HCT116 (cell line): ENCODE measurements at regions not wholly inside any gene's neighbourhood (a gene's known extent, or its start where the extent isn't known, plus 50 kb on each side); places are given as distances from the start of the nearest gene placed in this dataset.

Source experiments
- ATAC-seq: fragments of 200-7000 bp; cut with Tn5 transposase; 2 replicates; pipeline ENCODE4 v1.9.1; 2020; ENCODE audit warnings: mild to moderate bottlenecking, moderate library complexity
- BruUV-seq: library from RNA; stranded (reverse); fragments of 400-500 nt; replicated peaks from 2 replicates; lab custom pipeline; 2021; lab: Mats Ljungman, UMichigan
- CTCF ChIA-PET: fragments of 300-600 bp; sonication (Branson Sonifier 250); formaldehyde crosslinking; loops from one replicate; lab custom pipeline; 2021; ENCODE audit warnings: antibody characterized with exemption; lab: Charles Lee
- POLR2A ChIA-PET: fragments of 300-600, 350-600 bp; sonication (Branson Sonifier 250); formaldehyde crosslinking; loops from one replicate; lab custom pipeline; 2021; ENCODE audit warnings: antibody characterized with exemption; lab: Charles Lee
- RAD21 ChIA-PET, 2 experiments: fragments of 300-600 bp; sonication (Branson Sonifier 250); formaldehyde crosslinking; loops; one replicate each; lab custom pipeline; 2023; ENCODE audit warnings: low total read pairs in 2 of 2; ENCODE audit not compliant: uncharacterized antibody in 2 of 2, unreplicated experiment in 2 of 2, low non-redundant PET in 1 of 2; lab: Charles Lee
- DNase-seq: peaks from one replicate; pipeline ENCODE4 v3.0.0-alpha.2; 2010; ENCODE audit warnings: low read depth, low spot score
- H2AFZ ChIP-seq: fragments of 200-600 bp; shearing (Covaris generic), sonication (generic); 2 replicates; pipeline ENCODE4 v1.6.1; 2017; ENCODE audit warnings: low read depth, mixed run types, mixed read lengths, antibody characterized with exemption, low read length; ENCODE audit not compliant: poor library complexity, severe bottlenecking
- H3K27ac ChIP-seq: 2 replicates; pipeline ENCODE4 v1.5.1; 2012; ENCODE audit warnings: low read depth, low read length
- H3K27me3 ChIP-seq: fragments of 200-600 bp; sonication (generic); 2 replicates; pipeline ENCODE4 v1.6.1; 2016; ENCODE audit warnings: mixed run types, low read length, mixed read lengths; ENCODE audit not compliant: insufficient read depth
- H3K36me3 ChIP-seq, 2 experiments: fragments of 200-500 bp in 1 of 2; fragments of 200-600 bp in 1 of 2; sonication (Bioruptor generic) in 1 of 2; sonication (generic) in 1 of 2; 2 replicates each; pipeline versions ENCODE4 v1.5.1 to v1.6.1; 2014 to 2016; ENCODE audit warnings: low read length in 2 of 2, inconsistent platforms in 1 of 2, mixed read lengths in 1 of 2, mixed run types in 1 of 2; ENCODE audit not compliant: insufficient read depth in 2 of 2, control insufficient read depth in 1 of 2
- H3K4me1 ChIP-seq, 2 experiments: fragments of 200-600 bp in 1 of 2; sonication (generic) in 1 of 2; 2 replicates each; pipeline versions ENCODE4 v1.5.1 to v1.6.1; 2012 to 2017; ENCODE audit warnings: low read length in 2 of 2, inconsistent platforms in 1 of 2, mild to moderate bottlenecking in 1 of 2, mixed read lengths in 1 of 2, mixed run types in 1 of 2, moderate library complexity in 1 of 2; ENCODE audit not compliant: insufficient read depth in 2 of 2, control insufficient read depth in 1 of 2
- H3K4me2 ChIP-seq: fragments of 200-600 bp; sonication (generic); 2 replicates; pipeline ENCODE4 v1.6.1; 2017; ENCODE audit warnings: mixed run types, low read length, mixed read lengths
- H3K4me3 ChIP-seq, 2 experiments: fragments of 200-600 bp in 1 of 2; sonication (generic) in 1 of 2; replicated peaks in 1 of 2; 2 replicates each; pipeline ENCODE4 v1.5.1; 2011 to 2016; ENCODE audit warnings: low read length in 2 of 2, control low read depth in 1 of 2, low read depth in 1 of 2, mild to moderate bottlenecking in 1 of 2, mixed read lengths in 1 of 2, mixed run types in 1 of 2
- H3K79me2 ChIP-seq: fragments of 200-600 bp; sonication (generic); 2 replicates; pipeline ENCODE4 v1.6.1; 2017; ENCODE audit warnings: mild to moderate bottlenecking, mixed run types, low read length, moderate library complexity, mixed read lengths; ENCODE audit not compliant: insufficient read depth
- H3K9ac ChIP-seq: fragments of 200-600 bp; sonication (generic); 2 replicates; pipeline ENCODE4 v1.6.1; 2016; ENCODE audit warnings: low read length, mixed read lengths
- H3K9me2 ChIP-seq: fragments of 200-600 bp; sonication (generic), shearing (Covaris generic); 2 replicates; pipeline ENCODE4 v1.6.1; 2017; ENCODE audit warnings: mixed run types, mild to moderate bottlenecking, moderate library complexity; ENCODE audit not compliant: insufficient read depth
- H3K9me3 ChIP-seq, 2 experiments: fragments of 200-500 bp in 1 of 2; fragments of 200-600 bp in 1 of 2; sonication (Bioruptor generic) in 1 of 2; sonication (generic) in 1 of 2; 2 replicates each; pipeline ENCODE4 v1.6.1; 2014 to 2017; ENCODE audit warnings: low read length in 2 of 2, mixed read lengths in 2 of 2, inconsistent platforms in 1 of 2, low read depth in 1 of 2, mild to moderate bottlenecking in 1 of 2, mixed run types in 1 of 2, moderate library complexity in 1 of 2; ENCODE audit not compliant: control insufficient read depth in 1 of 2, insufficient read depth in 1 of 2
- H4K20me1 ChIP-seq: fragments of 200-600 bp; sonication (generic), shearing (Covaris generic); 2 replicates; pipeline ENCODE4 v1.6.1; 2017; ENCODE audit warnings: mixed run types, mild to moderate bottlenecking, moderate library complexity; ENCODE audit not compliant: insufficient read depth
- CBX3 ChIP-seq: IDR thresholded peaks from 2 replicates; pipeline ENCODE4 v1.6.1; 2012; ENCODE audit warnings: low read depth
- CEBPB ChIP-seq: IDR thresholded peaks from 2 replicates; pipeline ENCODE4 v1.6.1; 2012; ENCODE audit warnings: low read depth
- ELF1 ChIP-seq: IDR thresholded peaks from 2 replicates; pipeline ENCODE4 v1.6.1; 2012; ENCODE audit warnings: low read depth, borderline replicate concordance
- EZH2 ChIP-seq: fragments of 200-600 bp; sonication (generic); IDR thresholded peaks from 2 replicates; pipeline ENCODE4 v1.6.1; 2017; ENCODE audit warnings: antibody characterized with exemption, mixed run types
- POLR2AphosphoS5 ChIP-seq: IDR thresholded peaks from 2 replicates; pipeline ENCODE4 v1.6.1; 2011; ENCODE audit warnings: mild to moderate bottlenecking, low read depth, low read length, moderate library complexity
- SIN3A ChIP-seq: IDR thresholded peaks from 2 replicates; pipeline ENCODE4 v1.6.1; 2012; ENCODE audit warnings: low read depth
- intact Hi-C: fragments of 100-400 bp; cut with micrococcal nuclease; formaldehyde crosslinking; loops from 2 replicates; pipeline ENCODE4 v1.10.0; 2022
- TF ChIP-seq, protein P1 (sequence below): IDR thresholded peaks from 2 replicates; pipeline ENCODE4 v1.6.1; 2011; ENCODE audit warnings: mild to moderate bottlenecking, low read length, moderate library complexity; ENCODE audit not compliant: insufficient replicate concordance; ENCODE audit errors: extremely low read depth
- TF ChIP-seq, protein P2 (sequence below), 3 experiments: fragments of 200-600 bp in 1 of 3; sonication (generic) in 1 of 3; IDR thresholded peaks in 2 of 3; conservative IDR thresholded peaks in 1 of 3; 2 replicates each; pipeline ENCODE4 v1.5.1; 2012 to 2017; ENCODE audit warnings: low read depth in 2 of 3, low read length in 2 of 3, antibody characterized with exemption in 1 of 3, borderline replicate concordance in 1 of 3, control low read depth in 1 of 3, mild to moderate bottlenecking in 1 of 3, mixed read lengths in 1 of 3, mixed run types in 1 of 3, moderate library complexity in 1 of 3; ENCODE audit not compliant: insufficient read depth in 1 of 3
- TF ChIP-seq, protein P3 (sequence below): IDR thresholded peaks from 2 replicates; pipeline ENCODE4 v1.6.1; 2012

DNA sequence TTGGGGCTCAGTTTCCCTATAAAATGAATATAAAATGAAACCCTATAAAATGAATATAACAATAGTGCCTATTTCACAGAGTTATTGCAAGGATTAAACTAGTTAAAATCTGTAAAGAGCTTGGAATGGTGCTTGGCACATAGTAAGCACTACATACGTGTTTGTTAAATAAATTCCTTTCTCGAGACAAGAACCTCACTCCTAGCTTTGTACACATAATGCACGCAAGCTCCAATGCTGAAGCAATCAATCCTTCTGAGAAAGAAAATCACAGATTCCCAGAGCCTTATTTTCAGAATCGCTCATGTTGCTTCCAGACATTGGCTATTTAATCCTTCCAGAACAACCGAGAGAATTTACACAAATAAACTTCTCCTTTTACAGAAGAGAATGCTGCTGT, 440.9 kb downstream of the IRS1 start:
- H3K9me3 ChIP-seq: no peaks in the 10 kb centered on the region
- H3K4me3 ChIP-seq: no peak overlapping the region
- POLR2A ChIA-PET: no interaction called here
- H3K9me2 ChIP-seq: no peaks in the 10 kb centered on the region
- TF ChIP-seq POLR2AphosphoS5: no peak
- TF ChIP-seq SIN3A: no peak
- TF ChIP-seq, protein P1, sequence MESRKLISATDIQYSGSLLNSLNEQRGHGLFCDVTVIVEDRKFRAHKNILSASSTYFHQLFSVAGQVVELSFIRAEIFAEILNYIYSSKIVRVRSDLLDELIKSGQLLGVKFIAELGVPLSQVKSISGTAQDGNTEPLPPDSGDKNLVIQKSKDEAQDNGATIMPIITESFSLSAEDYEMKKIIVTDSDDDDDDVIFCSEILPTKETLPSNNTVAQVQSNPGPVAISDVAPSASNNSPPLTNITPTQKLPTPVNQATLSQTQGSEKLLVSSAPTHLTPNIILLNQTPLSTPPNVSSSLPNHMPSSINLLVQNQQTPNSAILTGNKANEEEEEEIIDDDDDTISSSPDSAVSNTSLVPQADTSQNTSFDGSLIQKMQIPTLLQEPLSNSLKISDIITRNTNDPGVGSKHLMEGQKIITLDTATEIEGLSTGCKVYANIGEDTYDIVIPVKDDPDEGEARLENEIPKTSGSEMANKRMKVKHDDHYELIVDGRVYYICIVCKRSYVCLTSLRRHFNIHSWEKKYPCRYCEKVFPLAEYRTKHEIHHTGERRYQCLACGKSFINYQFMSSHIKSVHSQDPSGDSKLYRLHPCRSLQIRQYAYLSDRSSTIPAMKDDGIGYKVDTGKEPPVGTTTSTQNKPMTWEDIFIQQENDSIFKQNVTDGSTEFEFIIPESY: no peak
- TF ChIP-seq EZH2: no peak
- no peak for TF ChIP-seq CEBPB
- TF ChIP-seq, protein P2, sequence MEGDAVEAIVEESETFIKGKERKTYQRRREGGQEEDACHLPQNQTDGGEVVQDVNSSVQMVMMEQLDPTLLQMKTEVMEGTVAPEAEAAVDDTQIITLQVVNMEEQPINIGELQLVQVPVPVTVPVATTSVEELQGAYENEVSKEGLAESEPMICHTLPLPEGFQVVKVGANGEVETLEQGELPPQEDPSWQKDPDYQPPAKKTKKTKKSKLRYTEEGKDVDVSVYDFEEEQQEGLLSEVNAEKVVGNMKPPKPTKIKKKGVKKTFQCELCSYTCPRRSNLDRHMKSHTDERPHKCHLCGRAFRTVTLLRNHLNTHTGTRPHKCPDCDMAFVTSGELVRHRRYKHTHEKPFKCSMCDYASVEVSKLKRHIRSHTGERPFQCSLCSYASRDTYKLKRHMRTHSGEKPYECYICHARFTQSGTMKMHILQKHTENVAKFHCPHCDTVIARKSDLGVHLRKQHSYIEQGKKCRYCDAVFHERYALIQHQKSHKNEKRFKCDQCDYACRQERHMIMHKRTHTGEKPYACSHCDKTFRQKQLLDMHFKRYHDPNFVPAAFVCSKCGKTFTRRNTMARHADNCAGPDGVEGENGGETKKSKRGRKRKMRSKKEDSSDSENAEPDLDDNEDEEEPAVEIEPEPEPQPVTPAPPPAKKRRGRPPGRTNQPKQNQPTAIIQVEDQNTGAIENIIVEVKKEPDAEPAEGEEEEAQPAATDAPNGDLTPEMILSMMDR (IDR thresholded peaks at IDR 0.05 in 2 of 3, conservative IDR thresholded peaks at IDR 0.05 in 1 of 3; ENCODE audit: borderline replicate concordance in 1 of 3, insufficient read depth in 1 of 3, low read depth in 2 of 3, low read length in 2 of 3): no peak
- no peak for TF ChIP-seq CBX3
- TF ChIP-seq, protein P3, sequence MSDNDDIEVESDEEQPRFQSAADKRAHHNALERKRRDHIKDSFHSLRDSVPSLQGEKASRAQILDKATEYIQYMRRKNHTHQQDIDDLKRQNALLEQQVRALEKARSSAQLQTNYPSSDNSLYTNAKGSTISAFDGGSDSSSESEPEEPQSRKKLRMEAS: no peak
- no peak for TF ChIP-seq ELF1
- ATAC-seq: no peak
- peaks cover 10 to 18% of the 10 kb centered on the region in 2 experiments; a peak in 3 of 4 replicates for H3K4me1 ChIP-seq
- H3K36me3 ChIP-seq: no peaks in the 10 kb centered on the region
- BruUV-seq: no TSS peak
- H4K20me1 ChIP-seq: no peaks in the 10 kb centered on the region; the same call in 1 of the 2 replicates
- RAD21 ChIA-PET: no interaction called here
- no peak overlapping the region for H3K9ac ChIP-seq
- H3K27ac ChIP-seq: no peak overlapping the region
- H3K27me3 ChIP-seq: no peaks in the 10 kb centered on the region
- no peak overlapping the region for H3K4me2 ChIP-seq
- intact Hi-C loops: no loop called here
- no peaks in the 10 kb centered on the region for H3K79me2 ChIP-seq
- H2AFZ ChIP-seq: no peak overlapping the region
- DNase-seq: no peak
- CTCF ChIA-PET: no interaction called here
